GM12878 (cell line): ENCODE measurements at regions not wholly inside any gene's neighbourhood (a gene's known extent, or its start where the extent isn't known, plus 50 kb on each side); places are given as distances from the start of the nearest gene placed in this dataset.
A peak's percentile ranks its signal among the peaks of the same experiment; 100 is the strongest.

ENCODE experiments used
- BRCA1 ChIP-seq: IDR thresholded peaks from 2 replicates; pipeline ENCODE4 v1.6.1; 2011; ENCODE audit warnings: low read depth, low read length, improper control_type of control experiment
- MYB ChIP-seq: fragments of 150-350 bp; IDR thresholded peaks from 2 replicates; pipeline ENCODE4 v1.6.1; 2014; ENCODE audit warnings: mild to moderate bottlenecking, low read depth, low read length, borderline replicate concordance
- POLR2A ChIP-seq: IDR thresholded peaks from 2 replicates; pipeline ENCODE4 v1.6.1; 2011; ENCODE audit warnings: low read depth, mild to moderate bottlenecking, low read length
- POLR2AphosphoS5 ChIP-seq: IDR thresholded peaks from 2 replicates; pipeline ENCODE4 v1.6.1; 2011; ENCODE audit warnings: mild to moderate bottlenecking, low read length, inconsistent platforms
- POU2F2 ChIP-seq: IDR thresholded peaks from 3 replicates; pipeline ENCODE4 v1.6.1; 2011; ENCODE audit warnings: low read depth, mild to moderate bottlenecking, low read length, borderline replicate concordance
- RELA ChIP-seq: fragments of 450-650 bp; IDR thresholded peaks from 2 replicates; pipeline ENCODE4 v1.8.0; 2014; ENCODE audit warnings: borderline replicate concordance; ENCODE audit not compliant: partially characterized antibody
- RUNX3 ChIP-seq: IDR thresholded peaks from 2 replicates; pipeline ENCODE4 v1.6.1; 2012; ENCODE audit warnings: low read length, inconsistent platforms
- SREBF1 ChIP-seq: IDR thresholded peaks from 2 replicates; pipeline ENCODE4 v1.6.1; 2012; ENCODE audit warnings: mild to moderate bottlenecking, low read length
- TAF1 ChIP-seq: IDR thresholded peaks from 2 replicates; pipeline ENCODE4 v1.6.1; 2011; ENCODE audit warnings: mild to moderate bottlenecking, low read depth, low read length, borderline replicate concordance
- TCF12 ChIP-seq: IDR thresholded peaks from 2 replicates; pipeline ENCODE4 v1.6.1; 2011; ENCODE audit warnings: low read depth, mild to moderate bottlenecking, low read length
- TCF7 ChIP-seq: IDR thresholded peaks from 2 replicates; pipeline ENCODE4 v1.6.1; 2014; ENCODE audit warnings: antibody characterized with exemption, borderline replicate concordance
- TF ChIP-seq, protein P1 (sequence below): fragments of 450-650 bp; IDR thresholded peaks from 2 replicates; pipeline ENCODE4 v1.6.1; 2018; ENCODE audit warnings: borderline replicate concordance, mild to moderate bottlenecking; ENCODE audit not compliant: partially characterized antibody
- TF ChIP-seq, protein P2 (sequence below): fragments of 450-650 bp; IDR thresholded peaks from 2 replicates; pipeline ENCODE4 v1.6.1; 2017; ENCODE audit warnings: low read depth, mild to moderate bottlenecking, moderate library complexity
- TF ChIP-seq, protein P3 (sequence below): IDR thresholded peaks from 2 replicates; pipeline ENCODE4 v1.6.1; 2012; ENCODE audit warnings: low read depth, low read length, improper control_type of control experiment
- TF ChIP-seq, protein P4 (sequence below): fragments of 450-650 bp; formaldehyde crosslinking; IDR thresholded peaks from 2 replicates; pipeline ENCODE4 v1.4.0; 2022; ENCODE audit warnings: mild to moderate bottlenecking, moderate library complexity
- TF ChIP-seq, protein P5 (sequence below): IDR thresholded peaks from 2 replicates; pipeline ENCODE4 v1.6.1; 2011; ENCODE audit warnings: low read depth, low read length, improper control_type of control experiment, borderline replicate concordance
- TF ChIP-seq, protein P6 (sequence below): fragments of 450-650 bp; formaldehyde crosslinking; IDR thresholded peaks from 2 replicates; pipeline ENCODE4 v1.4.0; 2020; ENCODE audit warnings: mild to moderate bottlenecking, moderate library complexity

DNA sequence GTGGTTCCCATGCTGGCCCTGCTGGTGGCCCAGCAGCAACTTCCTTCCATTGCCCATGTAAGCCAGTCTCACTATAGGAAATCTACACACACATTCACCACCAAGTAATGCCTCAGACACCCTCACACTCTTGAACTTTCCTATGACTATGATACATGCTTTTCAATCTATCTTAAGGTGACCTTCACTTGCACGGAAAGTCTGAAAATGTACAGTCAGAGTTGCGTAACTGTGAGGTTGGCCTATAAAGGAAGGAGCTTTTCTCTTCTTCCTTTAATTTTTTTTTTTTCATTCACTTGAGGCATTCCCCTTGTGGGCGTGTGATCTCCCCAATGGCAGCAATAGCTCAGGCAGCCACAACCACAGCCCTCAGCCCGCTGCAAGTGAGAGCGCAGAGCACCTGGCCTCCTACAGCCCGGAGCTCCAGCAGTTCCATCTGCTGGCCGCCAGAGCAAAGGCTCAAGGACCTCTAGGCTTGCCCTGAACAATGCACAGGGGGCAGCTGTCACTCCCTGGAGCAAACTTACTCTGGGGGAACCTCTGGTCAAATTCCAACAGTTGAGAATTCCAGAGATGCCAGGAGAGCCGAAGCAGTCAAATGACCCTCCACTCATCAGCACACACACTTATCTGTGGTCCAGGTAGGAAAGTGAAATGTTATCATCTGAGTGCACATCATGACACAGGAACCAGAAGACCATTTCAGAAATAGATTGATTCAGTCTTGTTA, 123.1 kb upstream of the ADO start (continued):
- TF ChIP-seq, protein P1, sequence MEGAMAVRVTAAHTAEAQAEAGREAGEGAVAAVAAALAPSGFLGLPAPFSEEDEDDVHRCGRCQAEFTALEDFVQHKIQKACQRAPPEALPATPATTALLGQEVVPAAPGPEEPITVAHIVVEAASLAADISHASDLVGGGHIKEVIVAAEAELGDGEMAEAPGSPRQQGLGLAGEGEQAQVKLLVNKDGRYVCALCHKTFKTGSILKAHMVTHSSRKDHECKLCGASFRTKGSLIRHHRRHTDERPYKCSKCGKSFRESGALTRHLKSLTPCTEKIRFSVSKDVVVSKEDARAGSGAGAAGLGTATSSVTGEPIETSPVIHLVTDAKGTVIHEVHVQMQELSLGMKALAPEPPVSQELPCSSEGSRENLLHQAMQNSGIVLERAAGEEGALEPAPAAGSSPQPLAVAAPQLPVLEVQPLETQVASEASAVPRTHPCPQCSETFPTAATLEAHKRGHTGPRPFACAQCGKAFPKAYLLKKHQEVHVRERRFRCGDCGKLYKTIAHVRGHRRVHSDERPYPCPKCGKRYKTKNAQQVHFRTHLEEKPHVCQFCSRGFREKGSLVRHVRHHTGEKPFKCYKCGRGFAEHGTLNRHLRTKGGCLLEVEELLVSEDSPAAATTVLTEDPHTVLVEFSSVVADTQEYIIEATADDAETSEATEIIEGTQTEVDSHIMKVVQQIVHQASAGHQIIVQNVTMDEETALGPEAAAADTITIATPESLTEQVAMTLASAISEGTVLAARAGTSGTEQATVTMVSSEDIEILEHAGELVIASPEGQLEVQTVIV: no peak
- TF ChIP-seq, protein P2, sequence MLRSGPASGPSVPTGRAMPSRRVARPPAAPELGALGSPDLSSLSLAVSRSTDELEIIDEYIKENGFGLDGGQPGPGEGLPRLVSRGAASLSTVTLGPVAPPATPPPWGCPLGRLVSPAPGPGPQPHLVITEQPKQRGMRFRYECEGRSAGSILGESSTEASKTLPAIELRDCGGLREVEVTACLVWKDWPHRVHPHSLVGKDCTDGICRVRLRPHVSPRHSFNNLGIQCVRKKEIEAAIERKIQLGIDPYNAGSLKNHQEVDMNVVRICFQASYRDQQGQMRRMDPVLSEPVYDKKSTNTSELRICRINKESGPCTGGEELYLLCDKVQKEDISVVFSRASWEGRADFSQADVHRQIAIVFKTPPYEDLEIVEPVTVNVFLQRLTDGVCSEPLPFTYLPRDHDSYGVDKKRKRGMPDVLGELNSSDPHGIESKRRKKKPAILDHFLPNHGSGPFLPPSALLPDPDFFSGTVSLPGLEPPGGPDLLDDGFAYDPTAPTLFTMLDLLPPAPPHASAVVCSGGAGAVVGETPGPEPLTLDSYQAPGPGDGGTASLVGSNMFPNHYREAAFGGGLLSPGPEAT: peak; percentile 94
- TF ChIP-seq MYB: no peak
- TF ChIP-seq RUNX3: peak; percentile 98
- TF ChIP-seq POU2F2: peak; percentile 58; the same call in 1 of the 3 replicates
- TF ChIP-seq, protein P3, sequence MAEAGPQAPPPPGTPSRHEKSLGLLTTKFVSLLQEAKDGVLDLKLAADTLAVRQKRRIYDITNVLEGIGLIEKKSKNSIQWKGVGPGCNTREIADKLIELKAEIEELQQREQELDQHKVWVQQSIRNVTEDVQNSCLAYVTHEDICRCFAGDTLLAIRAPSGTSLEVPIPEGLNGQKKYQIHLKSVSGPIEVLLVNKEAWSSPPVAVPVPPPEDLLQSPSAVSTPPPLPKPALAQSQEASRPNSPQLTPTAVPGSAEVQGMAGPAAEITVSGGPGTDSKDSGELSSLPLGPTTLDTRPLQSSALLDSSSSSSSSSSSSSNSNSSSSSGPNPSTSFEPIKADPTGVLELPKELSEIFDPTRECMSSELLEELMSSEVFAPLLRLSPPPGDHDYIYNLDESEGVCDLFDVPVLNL: no peak
- TF ChIP-seq, protein P4, sequence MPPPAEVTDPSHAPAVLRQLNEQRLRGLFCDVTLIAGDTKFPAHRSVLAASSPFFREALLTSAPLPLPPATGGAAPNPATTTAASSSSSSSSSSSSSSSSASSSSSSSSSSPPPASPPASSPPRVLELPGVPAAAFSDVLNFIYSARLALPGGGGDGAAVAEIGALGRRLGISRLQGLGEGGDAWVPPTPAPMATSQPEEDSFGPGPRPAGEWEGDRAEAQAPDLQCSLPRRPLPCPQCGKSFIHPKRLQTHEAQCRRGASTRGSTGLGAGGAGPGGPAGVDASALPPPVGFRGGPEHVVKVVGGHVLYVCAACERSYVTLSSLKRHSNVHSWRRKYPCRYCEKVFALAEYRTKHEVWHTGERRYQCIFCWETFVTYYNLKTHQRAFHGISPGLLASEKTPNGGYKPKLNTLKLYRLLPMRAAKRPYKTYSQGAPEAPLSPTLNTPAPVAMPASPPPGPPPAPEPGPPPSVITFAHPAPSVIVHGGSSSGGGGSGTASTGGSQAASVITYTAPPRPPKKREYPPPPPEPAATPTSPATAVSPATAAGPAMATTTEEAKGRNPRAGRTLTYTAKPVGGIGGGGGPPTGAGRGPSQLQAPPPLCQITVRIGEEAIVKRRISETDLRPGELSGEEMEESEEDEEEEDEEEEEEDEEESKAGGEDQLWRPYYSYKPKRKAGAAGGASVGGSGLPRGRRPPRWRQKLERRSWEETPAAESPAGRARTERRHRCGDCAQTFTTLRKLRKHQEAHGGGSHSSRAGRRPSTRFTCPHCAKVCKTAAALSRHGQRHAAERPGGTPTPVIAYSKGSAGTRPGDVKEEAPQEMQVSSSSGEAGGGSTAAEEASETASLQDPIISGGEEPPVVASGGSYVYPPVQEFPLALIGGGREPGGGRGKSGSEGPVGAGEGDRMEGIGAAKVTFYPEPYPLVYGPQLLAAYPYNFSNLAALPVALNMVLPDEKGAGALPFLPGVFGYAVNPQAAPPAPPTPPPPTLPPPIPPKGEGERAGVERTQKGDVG (CRISPR knock-in tag): no peak
- no peak for TF ChIP-seq POLR2A
- TF ChIP-seq BRCA1: no peak
- TF ChIP-seq TCF7: peak; percentile 57; the same call in 1 of the 2 replicates
- TF ChIP-seq, protein P5, sequence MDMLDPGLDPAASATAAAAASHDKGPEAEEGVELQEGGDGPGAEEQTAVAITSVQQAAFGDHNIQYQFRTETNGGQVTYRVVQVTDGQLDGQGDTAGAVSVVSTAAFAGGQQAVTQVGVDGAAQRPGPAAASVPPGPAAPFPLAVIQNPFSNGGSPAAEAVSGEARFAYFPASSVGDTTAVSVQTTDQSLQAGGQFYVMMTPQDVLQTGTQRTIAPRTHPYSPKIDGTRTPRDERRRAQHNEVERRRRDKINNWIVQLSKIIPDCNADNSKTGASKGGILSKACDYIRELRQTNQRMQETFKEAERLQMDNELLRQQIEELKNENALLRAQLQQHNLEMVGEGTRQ: no peak
- no peak for TF ChIP-seq SREBF1
- peak; percentile 90 for TF ChIP-seq RELA
- peak; percentile 99 for TF ChIP-seq TCF12
- TF ChIP-seq POLR2AphosphoS5: peak; percentile 29; the same call in 1 of the 2 replicates
- TF ChIP-seq, protein P6, sequence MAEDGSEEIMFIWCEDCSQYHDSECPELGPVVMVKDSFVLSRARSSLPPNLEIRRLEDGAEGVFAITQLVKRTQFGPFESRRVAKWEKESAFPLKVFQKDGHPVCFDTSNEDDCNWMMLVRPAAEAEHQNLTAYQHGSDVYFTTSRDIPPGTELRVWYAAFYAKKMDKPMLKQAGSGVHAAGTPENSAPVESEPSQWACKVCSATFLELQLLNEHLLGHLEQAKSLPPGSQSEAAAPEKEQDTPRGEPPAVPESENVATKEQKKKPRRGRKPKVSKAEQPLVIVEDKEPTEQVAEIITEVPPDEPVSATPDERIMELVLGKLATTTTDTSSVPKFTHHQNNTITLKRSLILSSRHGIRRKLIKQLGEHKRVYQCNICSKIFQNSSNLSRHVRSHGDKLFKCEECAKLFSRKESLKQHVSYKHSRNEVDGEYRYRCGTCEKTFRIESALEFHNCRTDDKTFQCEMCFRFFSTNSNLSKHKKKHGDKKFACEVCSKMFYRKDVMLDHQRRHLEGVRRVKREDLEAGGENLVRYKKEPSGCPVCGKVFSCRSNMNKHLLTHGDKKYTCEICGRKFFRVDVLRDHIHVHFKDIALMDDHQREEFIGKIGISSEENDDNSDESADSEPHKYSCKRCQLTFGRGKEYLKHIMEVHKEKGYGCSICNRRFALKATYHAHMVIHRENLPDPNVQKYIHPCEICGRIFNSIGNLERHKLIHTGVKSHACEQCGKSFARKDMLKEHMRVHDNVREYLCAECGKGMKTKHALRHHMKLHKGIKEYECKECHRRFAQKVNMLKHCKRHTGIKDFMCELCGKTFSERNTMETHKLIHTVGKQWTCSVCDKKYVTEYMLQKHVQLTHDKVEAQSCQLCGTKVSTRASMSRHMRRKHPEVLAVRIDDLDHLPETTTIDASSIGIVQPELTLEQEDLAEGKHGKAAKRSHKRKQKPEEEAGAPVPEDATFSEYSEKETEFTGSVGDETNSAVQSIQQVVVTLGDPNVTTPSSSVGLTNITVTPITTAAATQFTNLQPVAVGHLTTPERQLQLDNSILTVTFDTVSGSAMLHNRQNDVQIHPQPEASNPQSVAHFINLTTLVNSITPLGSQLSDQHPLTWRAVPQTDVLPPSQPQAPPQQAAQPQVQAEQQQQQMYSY (CRISPR knock-in tag): no peak
- no peak; the same call in 1 of the 2 replicates for TF ChIP-seq TAF1
